Esophagus squamous epithelium (tissue), 5 donors: ENCODE measurements at regions not wholly inside any gene's neighbourhood (a gene's known extent, or its start where the extent isn't known, plus 50 kb on each side); places are given as distances from the start of the nearest gene placed in this dataset.

Experiments used
- DNase-seq: peaks from one replicate; lab custom pipeline; 2025; lab: John Stamatoyannopoulos, UW
- H3K27ac ChIP-seq, 4 donors: fragments of 200-600 bp; sonication (generic); one replicate each; pipeline ENCODE4 v1.5.1; 2016 to 2019; ENCODE audit warnings: mild to moderate bottlenecking in 1 of 4
- H3K27me3 ChIP-seq, 4 donors: fragments of 200-600 bp; sonication (generic); 1 replicate in 3 of 4; 2 replicates in 1 of 4; pipeline versions ENCODE4 v1.5.1 to v1.6.0; 2017 to 2021; ENCODE audit warnings: antibody characterized with exemption in 1 of 4
- H3K36me3 ChIP-seq, 3 donors: fragments of 200-600 bp; sonication (generic); one replicate each; pipeline ENCODE4 v1.5.1; 2016 to 2019
- H3K4me1 ChIP-seq, 3 donors: fragments of 200-600 bp; sonication (generic); one replicate each; pipeline ENCODE4 v1.5.1; 2017 to 2019
- H3K4me3 ChIP-seq, 4 donors: fragments of 200-600 bp; sonication (generic); 1 replicate in 3 of 4; 2 replicates in 1 of 4; pipeline ENCODE4 v1.5.1; 2016 to 2019; ENCODE audit warnings: mild to moderate bottlenecking in 2 of 4, moderate library complexity in 1 of 4
- H3K9me3 ChIP-seq, 3 donors: fragments of 200-600 bp; sonication (generic); one replicate each; pipeline ENCODE4 v1.5.1; 2016 to 2019
- CTCF ChIP-seq, 6 experiments: fragments of 450-650 bp in 4 of 6; fragments of 200-600 bp in 2 of 6; sonication (generic) in 2 of 6; IDR thresholded peaks; one replicate each; pipeline ENCODE4 v1.5.1; 2016 to 2019; ENCODE audit warnings: antibody characterized with exemption in 6 of 6, mild to moderate bottlenecking in 4 of 6, moderate library complexity in 4 of 6
- POLR2A ChIP-seq, 4 donors: fragments of 450-650 bp; IDR thresholded peaks; one replicate each; pipeline ENCODE4 v1.6.1; 2017; ENCODE audit warnings: antibody characterized with exemption in 4 of 4, mild to moderate bottlenecking in 4 of 4, moderate library complexity in 3 of 4
- WGBS, 2 donors: methylation state at CpG; one replicate each; pipeline ENCODE4 v1.1.5; 2018; 5-methylcytosine and 5-hydroxymethylcytosine counted together
- intact Hi-C: fragments of 100-400 bp; cut with DNase I; formaldehyde crosslinking; loops from one replicate; pipeline ENCODE4 v1.15.0; 2022
- donor health status: DM: yes; HTN: yes; CAD: no.

- intact Hi-C loops: no loop called here
- H3K27ac ChIP-seq: no peak overlapping the region
- no peak overlapping the region for H3K4me3 ChIP-seq
- no peaks in the 10 kb centered on the region for H3K4me1 ChIP-seq
- DNase-seq: no peak
- no peak for TF ChIP-seq CTCF (IDR thresholded peaks at IDR 0.05)
- no peak for TF ChIP-seq POLR2A (IDR thresholded peaks at IDR 0.05)
- H3K9me3 ChIP-seq: peaks cover 0 to 11% (median 0%) of the 10 kb centered on the region in 3 donors
- no peaks in the 10 kb centered on the region for H3K27me3 ChIP-seq
- no peaks in the 10 kb centered on the region for H3K36me3 ChIP-seq
- 71 to 74% methylated on average over 3 of the region's 3 CpGs for WGBS, 2 donors
Measured at GRCh38 chr16:72646615-72647014, 401.3 kb downstream of the ZFHX3 start.

- no peak for TF ChIP-seq CTCF (IDR thresholded peaks at IDR 0.05)
- TF ChIP-seq POLR2A (IDR thresholded peaks at IDR 0.05): no peak
- no peak for DNase-seq
- intact Hi-C loops: no loop called here
- Histone ChIP-seq H3K4me3 (no peak overlapping the region), H3K27me3 (no peaks in the 10 kb centered on the region), H3K36me3 (no peaks in the 10 kb centered on the region), H3K9me3 (peaks cover 0 to 11% (median 0%) of the 10 kb centered on the region in 3 donors), H3K27ac (no peak overlapping the region), H3K4me1 (no peaks in the 10 kb centered on the region)
- WGBS, 2 donors: 78 to 90% methylated on average over 3 of the region's 3 CpGs
Measured at GRCh38 chr16:72645538-72645937, 402.4 kb downstream of the ZFHX3 start.

DNA sequence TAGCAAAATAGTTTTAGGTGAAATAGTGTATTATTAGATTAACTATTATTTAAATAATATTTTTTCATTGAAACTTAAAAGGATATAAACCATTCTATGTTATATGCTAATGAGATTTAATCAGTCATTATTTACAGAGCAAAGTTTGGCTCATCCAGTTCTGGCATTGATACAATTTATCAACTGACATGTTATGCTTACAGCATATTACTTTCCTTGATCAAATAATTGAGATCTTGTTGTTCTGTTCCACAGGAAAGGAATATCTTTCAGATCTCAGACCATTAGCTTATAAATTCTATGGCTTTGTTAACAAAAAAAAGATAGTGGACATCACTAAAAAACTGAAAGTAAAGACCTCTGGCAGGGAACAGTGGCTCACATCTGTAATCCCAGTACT lies 403.0 kb downstream of the ZFHX3 start:
- H3K9me3 ChIP-seq: peaks cover 0 to 15% (median 4%) of the 10 kb centered on the region in 3 donors

GRCh38 chr16:72639494-72639893 lies 408.4 kb downstream of the ZFHX3 start:
- peaks cover 0 to 26% (median 11%) of the 10 kb centered on the region in 3 donors for H3K9me3 ChIP-seq
- intact Hi-C loops: no loop called here
- TF ChIP-seq CTCF (IDR thresholded peaks at IDR 0.05) (no peak), POLR2A (IDR thresholded peaks at IDR 0.05) (no peak)
- WGBS, 2 donors: 97 to 100% methylated on average over 1 of the region's 1 CpG
- DNase-seq: no peak
- H3K4me3 ChIP-seq: no peak overlapping the region
- H3K27me3 ChIP-seq: no peaks in the 10 kb centered on the region
- H3K27ac ChIP-seq: no peak overlapping the region
- no peaks in the 10 kb centered on the region for H3K36me3 ChIP-seq
- no peaks in the 10 kb centered on the region for H3K4me1 ChIP-seq

More for the DNA sequence above, 403.0 kb downstream of the ZFHX3 start:
- intact Hi-C loops: no loop called here
- Histone ChIP-seq H3K4me1 (no peaks in the 10 kb centered on the region), H3K4me3 (no peak overlapping the region), H3K27ac (no peak overlapping the region), H3K36me3 (no peaks in the 10 kb centered on the region), H3K27me3 (no peaks in the 10 kb centered on the region)
- no peak for DNase-seq
- TF ChIP-seq POLR2A (IDR thresholded peaks at IDR 0.05) (no peak), CTCF (IDR thresholded peaks at IDR 0.05) (no peak)

DNA sequence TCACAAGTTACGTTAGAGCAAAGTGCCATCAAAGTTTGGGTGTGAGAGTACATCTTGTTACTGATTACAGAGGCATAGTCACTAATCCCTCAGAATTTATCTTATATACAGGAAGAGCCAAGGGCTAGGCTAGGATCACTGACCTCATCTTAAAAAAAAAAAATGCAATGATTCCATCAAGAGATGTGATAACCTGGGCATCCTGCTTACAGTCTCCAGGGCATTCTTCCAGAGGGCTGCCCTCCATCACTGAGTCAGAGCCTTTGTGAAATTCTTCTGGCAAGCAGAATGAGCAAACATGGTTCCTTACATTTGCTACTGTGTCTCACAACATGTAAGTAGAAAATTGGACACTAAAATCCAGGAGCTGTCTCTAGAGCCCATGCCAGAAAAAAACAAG lies 410.6 kb downstream of the ZFHX3 start:
- no peaks in the 10 kb centered on the region for H3K4me1 ChIP-seq
- no peaks in the 10 kb centered on the region for H3K36me3 ChIP-seq
- DNase-seq: no peak
- intact Hi-C loops: no loop called here
- H3K9me3 ChIP-seq: peaks cover 0 to 23% (median 11%) of the 10 kb centered on the region in 3 donors
- no peak overlapping the region for H3K4me3 ChIP-seq
- no peak for TF ChIP-seq POLR2A (IDR thresholded peaks at IDR 0.05)
- no peak for TF ChIP-seq CTCF (IDR thresholded peaks at IDR 0.05)
- WGBS, 2 donors: 63 to 73% methylated on average over 1 of the region's 1 CpG
- no peaks in the 10 kb centered on the region for H3K27me3 ChIP-seq
- no peak overlapping the region for H3K27ac ChIP-seq
